RWPE1 (cell line): ENCODE measurements at regions not wholly inside any gene's neighbourhood (a gene's known extent, or its start where the extent isn't known, plus 50 kb on each side); places are given as distances from the start of the nearest gene placed in this dataset.

Experiments used
- CTCF ChIA-PET: fragments of 350-600 bp; sonication (Branson Sonifier 250); formaldehyde crosslinking; extraction: SDS; loops from one replicate; lab custom pipeline; 2021; lab: Yijun Ruan, JAX
- POLR2A ChIA-PET: fragments of 400-600 bp; formaldehyde crosslinking; extraction: SDS; loops from one replicate; lab custom pipeline; 2020; ENCODE audit warnings: antibody characterized with exemption; ENCODE audit not compliant: low non-redundant PET; lab: Yijun Ruan, JAX
- DNase-seq: peaks from one replicate; pipeline ENCODE4 v3.0.0; 2012; ENCODE audit warnings: low spot score
- H3K27ac ChIP-seq: fragments of 450-650 bp; 2 replicates; pipeline ENCODE4 v1.5.1; 2017
- TF ChIP-seq, protein P1 (sequence below): fragments of 450-650 bp; conservative IDR thresholded peaks from 2 replicates; pipeline ENCODE4 v1.5.1; 2017; ENCODE audit warnings: low read depth, mild to moderate bottlenecking

DNA sequence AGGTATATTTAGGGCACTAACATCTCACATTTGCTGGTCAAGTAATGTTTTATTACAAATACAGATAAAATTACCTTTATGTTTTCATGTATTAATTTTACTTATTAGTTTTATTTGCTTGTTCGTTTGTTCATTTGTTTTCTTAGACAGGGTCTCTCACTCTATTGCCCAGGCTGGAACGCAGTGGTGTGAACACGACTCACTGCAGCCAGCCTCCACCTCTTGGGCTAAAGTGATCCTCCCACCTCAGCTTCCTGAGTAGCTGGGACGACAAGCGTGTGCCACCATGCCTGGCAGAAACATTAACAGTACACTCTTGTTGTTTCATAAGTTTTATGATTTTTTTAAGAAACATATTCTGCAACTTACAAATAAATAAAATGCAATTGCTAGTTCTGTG is 123.2 kb downstream of the ZNF608 start:
- ChIA-PET POLR2A (no interaction called here), CTCF (no interaction called here)
- H3K27ac ChIP-seq: no peak overlapping the region
- TF ChIP-seq, protein P1, sequence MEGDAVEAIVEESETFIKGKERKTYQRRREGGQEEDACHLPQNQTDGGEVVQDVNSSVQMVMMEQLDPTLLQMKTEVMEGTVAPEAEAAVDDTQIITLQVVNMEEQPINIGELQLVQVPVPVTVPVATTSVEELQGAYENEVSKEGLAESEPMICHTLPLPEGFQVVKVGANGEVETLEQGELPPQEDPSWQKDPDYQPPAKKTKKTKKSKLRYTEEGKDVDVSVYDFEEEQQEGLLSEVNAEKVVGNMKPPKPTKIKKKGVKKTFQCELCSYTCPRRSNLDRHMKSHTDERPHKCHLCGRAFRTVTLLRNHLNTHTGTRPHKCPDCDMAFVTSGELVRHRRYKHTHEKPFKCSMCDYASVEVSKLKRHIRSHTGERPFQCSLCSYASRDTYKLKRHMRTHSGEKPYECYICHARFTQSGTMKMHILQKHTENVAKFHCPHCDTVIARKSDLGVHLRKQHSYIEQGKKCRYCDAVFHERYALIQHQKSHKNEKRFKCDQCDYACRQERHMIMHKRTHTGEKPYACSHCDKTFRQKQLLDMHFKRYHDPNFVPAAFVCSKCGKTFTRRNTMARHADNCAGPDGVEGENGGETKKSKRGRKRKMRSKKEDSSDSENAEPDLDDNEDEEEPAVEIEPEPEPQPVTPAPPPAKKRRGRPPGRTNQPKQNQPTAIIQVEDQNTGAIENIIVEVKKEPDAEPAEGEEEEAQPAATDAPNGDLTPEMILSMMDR: no peak
- no peak for DNase-seq

DNA sequence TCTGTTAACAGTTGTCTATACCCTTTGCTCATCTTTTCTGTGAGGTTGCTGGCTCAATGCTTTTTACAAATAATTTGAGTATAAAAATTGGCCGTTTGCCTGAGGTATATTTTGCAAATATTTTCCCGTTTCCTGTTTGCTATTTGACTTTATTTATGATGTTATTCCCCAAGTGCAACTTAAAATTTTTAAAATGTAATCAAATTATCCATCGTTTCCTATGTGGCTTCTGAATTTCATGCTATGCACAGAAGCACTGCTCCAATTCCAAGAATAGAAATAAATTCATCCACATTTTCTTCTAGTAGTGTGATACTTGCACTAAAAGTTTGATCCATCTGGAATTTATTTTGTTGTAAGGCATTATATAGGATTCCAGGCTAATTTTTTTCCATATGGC is 123.6 kb downstream of the ZNF608 start:
- no peak overlapping the region for H3K27ac ChIP-seq
- no peak for DNase-seq
- ChIA-PET POLR2A (no interaction called here), CTCF (no interaction called here)
- TF ChIP-seq, protein P1: no peak

DNA sequence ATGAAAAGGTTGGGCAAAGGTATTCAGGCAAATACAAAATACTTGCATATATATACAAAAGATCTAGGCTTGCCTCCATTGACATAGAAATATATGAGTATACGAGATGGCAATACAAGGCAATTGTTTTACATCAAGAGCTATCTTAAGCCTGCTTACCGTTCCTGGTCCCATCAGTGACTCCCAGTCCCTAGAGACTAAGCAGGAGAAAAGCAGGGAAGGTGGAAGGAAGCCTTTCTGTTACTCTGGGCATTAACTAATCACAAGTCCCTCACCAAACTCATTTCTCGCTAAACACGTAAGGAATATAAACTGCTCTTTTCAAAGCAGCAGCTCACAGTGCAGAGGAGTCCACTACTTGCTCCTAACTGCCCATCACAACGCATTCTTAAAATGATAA is 125.2 kb downstream of the ZNF608 start:
- CTCF ChIA-PET: no interaction called here
- TF ChIP-seq, protein P1: no peak
- DNase-seq: no peak
- POLR2A ChIA-PET: no interaction called here
- no peak overlapping the region for H3K27ac ChIP-seq

DNA sequence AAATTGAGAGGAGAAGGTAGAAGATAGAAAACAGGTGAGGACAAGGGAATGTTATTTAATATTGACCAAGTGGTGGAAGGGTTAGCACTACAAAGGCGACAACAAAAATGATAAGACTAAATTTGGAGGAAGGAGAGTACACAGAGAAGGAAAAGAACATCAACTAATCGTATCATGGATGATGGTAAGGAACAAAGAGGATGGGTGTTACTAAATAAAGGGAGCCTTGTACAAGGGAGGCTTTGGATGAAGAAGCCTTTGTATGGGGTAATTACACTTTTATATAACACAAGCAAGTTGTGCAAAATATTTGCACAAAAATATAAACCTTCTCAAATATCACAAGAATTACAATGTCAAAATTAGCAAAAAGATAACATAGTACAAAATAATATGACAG is 125.7 kb downstream of the ZNF608 start:
- ChIA-PET POLR2A (no interaction called here), CTCF (no interaction called here)
- no peak for DNase-seq
- H3K27ac ChIP-seq: no peak overlapping the region
- TF ChIP-seq, protein P1: no peak

DNA sequence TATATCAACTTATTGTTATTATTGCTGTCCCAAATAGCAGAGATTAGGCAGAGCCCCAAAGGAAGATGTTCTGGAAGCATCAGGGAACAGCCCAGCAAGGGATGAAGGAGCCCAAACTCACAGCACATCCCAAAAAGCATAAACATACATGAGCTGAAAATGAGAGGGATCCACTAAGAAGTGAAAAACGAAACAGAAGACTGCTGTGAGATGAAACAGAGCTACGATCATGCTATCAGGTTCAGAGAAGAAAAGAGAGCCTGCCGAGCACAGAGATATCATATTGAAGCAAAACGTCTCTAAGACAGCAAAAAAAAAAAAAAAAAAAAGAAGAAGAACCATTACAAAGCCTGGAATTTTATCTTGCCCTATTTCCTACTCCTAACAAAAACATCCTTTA is 127.3 kb downstream of the ZNF608 start:
- TF ChIP-seq, protein P1: no peak
- CTCF ChIA-PET: interaction anchor here (0.7 kb wide), 1 partner anchor 26 kb away, joined by 4 read pairs; no protein-coding TSS in a partner anchor
- DNase-seq: no peak
- POLR2A ChIA-PET: no interaction called here
- H3K27ac ChIP-seq: no peak overlapping the region

DNA sequence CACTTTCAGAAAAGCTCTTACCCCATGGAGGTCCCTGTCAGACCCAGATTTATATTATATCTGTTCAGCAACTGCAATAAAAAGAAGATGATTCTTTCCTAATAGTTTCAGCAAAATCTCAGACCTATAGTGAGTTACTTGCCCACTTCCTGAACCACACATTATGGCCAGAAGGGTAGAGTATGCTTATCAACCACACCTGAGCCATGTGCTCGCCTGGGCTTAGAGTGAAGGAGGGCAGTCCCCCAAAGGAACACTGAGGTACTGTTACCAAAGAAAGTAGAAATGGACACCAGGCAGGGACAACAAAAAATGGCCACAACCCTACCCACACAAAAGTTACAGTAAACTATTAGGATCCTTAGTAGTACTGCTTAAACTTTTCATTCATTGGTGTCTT is 128.7 kb downstream of the ZNF608 start:
- ChIA-PET CTCF (no interaction called here), POLR2A (no interaction called here)
- TF ChIP-seq, protein P1: no peak

DNA sequence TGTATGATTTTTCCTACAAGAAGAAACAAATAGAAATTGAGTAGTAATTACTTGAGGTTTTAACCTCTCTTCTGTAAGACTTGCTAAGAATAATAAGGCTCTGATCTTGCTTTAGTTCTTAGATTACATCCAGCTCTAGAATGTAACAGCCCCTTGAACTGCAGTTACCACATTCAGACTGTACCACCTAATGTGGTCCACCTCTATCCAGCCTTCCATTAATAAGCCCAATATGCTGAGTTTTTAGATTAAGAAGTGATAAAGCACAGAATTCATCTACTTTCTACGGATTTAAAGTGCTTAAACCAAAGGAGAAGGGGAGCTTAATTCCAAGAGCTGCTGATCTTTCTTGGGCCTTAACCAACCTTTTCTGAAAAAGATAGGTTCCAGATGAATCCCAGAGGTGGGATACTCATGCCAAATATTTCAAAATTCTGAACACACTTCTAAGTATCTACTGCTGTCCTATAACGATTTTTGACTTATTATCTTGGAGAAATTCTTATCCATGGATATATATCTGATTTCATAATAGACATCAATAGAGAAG is 131.5 kb downstream of the ZNF608 start:
- no peak for DNase-seq
- CTCF ChIA-PET: interaction anchor here (0.5 kb wide), 1 partner anchor 1894 kb away, joined by 7 read pairs; no protein-coding TSS in a partner anchor
- TF ChIP-seq, protein P1: no peak
- POLR2A ChIA-PET: interaction anchor here (0.6 kb wide), 1 partner anchor 30 kb away, joined by 3 read pairs; no protein-coding TSS in a partner anchor
- no peak overlapping the region for H3K27ac ChIP-seq

More for the DNA sequence above, 128.7 kb downstream of the ZNF608 start:
- H3K27ac ChIP-seq: no peak overlapping the region
- no peak for DNase-seq
